ENCODE measurements at regions not wholly inside any gene's neighbourhood (a gene's known extent, or its start where the extent isn't known, plus 50 kb on each side); places are given as distances from the start of the nearest gene placed in this dataset.
A peak's percentile ranks its signal among the peaks of the same experiment; 100 is the strongest.

- TF ChIP-seq, protein P1, sequence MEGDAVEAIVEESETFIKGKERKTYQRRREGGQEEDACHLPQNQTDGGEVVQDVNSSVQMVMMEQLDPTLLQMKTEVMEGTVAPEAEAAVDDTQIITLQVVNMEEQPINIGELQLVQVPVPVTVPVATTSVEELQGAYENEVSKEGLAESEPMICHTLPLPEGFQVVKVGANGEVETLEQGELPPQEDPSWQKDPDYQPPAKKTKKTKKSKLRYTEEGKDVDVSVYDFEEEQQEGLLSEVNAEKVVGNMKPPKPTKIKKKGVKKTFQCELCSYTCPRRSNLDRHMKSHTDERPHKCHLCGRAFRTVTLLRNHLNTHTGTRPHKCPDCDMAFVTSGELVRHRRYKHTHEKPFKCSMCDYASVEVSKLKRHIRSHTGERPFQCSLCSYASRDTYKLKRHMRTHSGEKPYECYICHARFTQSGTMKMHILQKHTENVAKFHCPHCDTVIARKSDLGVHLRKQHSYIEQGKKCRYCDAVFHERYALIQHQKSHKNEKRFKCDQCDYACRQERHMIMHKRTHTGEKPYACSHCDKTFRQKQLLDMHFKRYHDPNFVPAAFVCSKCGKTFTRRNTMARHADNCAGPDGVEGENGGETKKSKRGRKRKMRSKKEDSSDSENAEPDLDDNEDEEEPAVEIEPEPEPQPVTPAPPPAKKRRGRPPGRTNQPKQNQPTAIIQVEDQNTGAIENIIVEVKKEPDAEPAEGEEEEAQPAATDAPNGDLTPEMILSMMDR (IDR thresholded peaks at IDR 0.05; ENCODE audit: control extremely low read depth in 1 of 3, insufficient read depth in 1 of 3, low read depth in 1 of 3, low read length in 3 of 3): peak in 2 of 3 experiments; percentile 21 to 39; a peak in 2 of 4 replicates
- TF ChIP-seq POLR2AphosphoS5 (IDR thresholded peaks at IDR 0.05; ENCODE audit: low read depth, low read length) (no peak), RNF2 (IDR thresholded peaks at IDR 0.05; ENCODE audit: borderline replicate concordance, low read depth, low read length, missing control alignments, poor library complexity, severe bottlenecking) (no peak)
Observed at GRCh38 chrX:49761481-49761880, 65.7 kb upstream of the PAGE1 start.

All from H1 (cell line).